ENCODE measurements at regions not wholly inside any gene's neighbourhood (a gene's known extent, or its start where the extent isn't known, plus 50 kb on each side); places are given as distances from the start of the nearest gene placed in this dataset.

DNA sequence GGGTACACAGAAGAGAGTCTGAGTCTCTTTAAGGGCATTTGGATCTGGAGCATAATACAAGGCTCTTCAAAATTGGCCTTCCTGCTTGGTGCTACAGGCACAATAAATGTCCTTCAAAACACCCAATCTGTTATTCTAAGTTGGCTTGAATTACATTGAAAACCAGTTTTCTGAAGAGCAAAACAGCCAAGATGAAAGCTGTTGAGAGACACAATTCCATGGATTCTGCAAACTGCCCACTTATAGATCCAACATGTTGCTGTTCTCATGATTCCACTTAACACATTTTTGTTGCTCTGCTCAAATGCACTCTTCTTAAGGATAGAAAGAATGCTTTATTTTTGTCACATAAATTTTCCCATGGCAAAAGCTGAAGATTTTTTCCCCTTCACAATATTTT is 525.9 kb upstream of the CDH8 start:
- TF ChIP-seq TARDBP (IDR thresholded peaks at IDR 0.05; ENCODE audit: borderline replicate concordance) (no peak), MAX (IDR thresholded peaks at IDR 0.05; ENCODE audit: low read depth, low read length) (no peak), FOXM1 (IDR thresholded peaks at IDR 0.05; ENCODE audit: low read depth, low read length) (no peak), EP300 (IDR thresholded peaks at IDR 0.05; ENCODE audit: borderline replicate concordance in 1 of 2, control insufficient read depth in 1 of 2, low read depth in 2 of 2, low read length in 2 of 2) (no peak)
- TF ChIP-seq, protein P1, sequence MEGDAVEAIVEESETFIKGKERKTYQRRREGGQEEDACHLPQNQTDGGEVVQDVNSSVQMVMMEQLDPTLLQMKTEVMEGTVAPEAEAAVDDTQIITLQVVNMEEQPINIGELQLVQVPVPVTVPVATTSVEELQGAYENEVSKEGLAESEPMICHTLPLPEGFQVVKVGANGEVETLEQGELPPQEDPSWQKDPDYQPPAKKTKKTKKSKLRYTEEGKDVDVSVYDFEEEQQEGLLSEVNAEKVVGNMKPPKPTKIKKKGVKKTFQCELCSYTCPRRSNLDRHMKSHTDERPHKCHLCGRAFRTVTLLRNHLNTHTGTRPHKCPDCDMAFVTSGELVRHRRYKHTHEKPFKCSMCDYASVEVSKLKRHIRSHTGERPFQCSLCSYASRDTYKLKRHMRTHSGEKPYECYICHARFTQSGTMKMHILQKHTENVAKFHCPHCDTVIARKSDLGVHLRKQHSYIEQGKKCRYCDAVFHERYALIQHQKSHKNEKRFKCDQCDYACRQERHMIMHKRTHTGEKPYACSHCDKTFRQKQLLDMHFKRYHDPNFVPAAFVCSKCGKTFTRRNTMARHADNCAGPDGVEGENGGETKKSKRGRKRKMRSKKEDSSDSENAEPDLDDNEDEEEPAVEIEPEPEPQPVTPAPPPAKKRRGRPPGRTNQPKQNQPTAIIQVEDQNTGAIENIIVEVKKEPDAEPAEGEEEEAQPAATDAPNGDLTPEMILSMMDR (IDR thresholded peaks at IDR 0.05 in 2 of 3, conservative IDR thresholded peaks at IDR 0.05 in 1 of 3; ENCODE audit: control insufficient read depth in 2 of 3, extremely low read depth in 1 of 3, insufficient read depth in 1 of 3, low read depth in 3 of 3, low read length in 3 of 3), result no peak
